T-helper 1 cell treated with Interleukin-12 subunit alpha and Interleukin-12 subunit beta and Interleukin-4 antibody, amounts not matched to agents 30 ng/mL and 1 ng/mL, for 36 hours (primary cell): ENCODE measurements at regions not wholly inside any gene's neighbourhood (a gene's known extent, or its start where the extent isn't known, plus 50 kb on each side); places are given as distances from the start of the nearest gene placed in this dataset.

Source experiments
- intact Hi-C: fragments of 100-400 bp; cut with micrococcal nuclease; formaldehyde crosslinking; loops from one replicate; pipeline ENCODE4 v1.15.1; 2024

GRCh38 chr6:5898102-5898501 is 108.6 kb downstream of the NRN1 start:
- intact Hi-C loops, result no loop called here

DNA sequence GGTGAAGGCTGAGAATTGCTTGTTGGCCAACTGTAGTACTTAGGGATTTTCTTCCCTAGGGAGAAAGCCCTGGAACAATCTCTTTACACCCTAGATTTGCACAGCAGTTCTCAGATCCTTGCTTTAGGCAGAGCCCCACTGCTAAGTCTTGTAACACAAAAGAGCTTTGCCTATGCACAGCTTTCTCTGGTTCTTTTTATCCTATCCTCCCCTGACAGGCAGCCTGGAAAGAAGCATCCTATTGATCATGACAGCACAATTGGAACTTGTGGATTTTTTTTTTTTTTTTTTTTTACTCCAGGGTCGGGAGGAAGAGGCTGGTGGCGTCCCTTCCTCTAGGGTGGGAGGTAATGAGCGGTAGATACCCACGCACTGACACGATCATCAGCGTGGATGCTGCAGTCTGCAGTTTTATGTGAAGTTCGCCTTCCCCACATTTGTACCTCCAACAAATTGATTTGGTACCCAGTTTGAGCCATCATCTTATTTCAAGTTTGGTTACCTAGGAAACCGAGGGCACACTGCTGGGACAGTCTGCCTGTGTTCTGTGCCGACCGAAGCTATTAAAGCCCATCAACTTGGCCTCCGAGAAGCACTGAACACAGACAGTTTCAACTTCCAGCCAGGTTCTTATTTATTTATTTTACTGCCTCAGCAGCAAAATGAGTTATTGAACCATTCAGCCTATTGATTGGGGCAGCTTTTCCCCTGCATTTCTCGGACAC is 110.1 kb downstream of the NRN1 start:
- intact Hi-C loops, result no loop called here

DNA sequence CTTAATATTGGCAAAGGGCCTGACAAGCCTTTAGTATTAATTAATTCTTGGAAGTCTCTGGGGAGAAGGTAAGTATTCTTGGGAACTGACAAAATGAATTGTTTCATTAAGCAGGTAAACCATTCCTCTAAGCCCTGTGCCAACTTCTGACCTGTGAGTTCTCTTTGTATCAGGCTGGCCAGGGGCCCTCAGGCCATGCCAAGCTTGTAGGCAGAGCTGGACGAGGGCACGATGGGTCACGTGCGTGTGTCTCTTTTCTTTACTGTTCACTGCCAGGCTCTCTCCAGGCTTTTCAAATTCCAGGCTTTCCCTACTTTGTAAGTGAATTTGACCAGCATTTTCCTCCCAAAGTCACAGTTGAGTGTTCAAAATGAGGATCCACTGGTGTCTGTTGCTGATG is 112.4 kb downstream of the NRN1 start:
- intact Hi-C loops, result no loop called here

DNA sequence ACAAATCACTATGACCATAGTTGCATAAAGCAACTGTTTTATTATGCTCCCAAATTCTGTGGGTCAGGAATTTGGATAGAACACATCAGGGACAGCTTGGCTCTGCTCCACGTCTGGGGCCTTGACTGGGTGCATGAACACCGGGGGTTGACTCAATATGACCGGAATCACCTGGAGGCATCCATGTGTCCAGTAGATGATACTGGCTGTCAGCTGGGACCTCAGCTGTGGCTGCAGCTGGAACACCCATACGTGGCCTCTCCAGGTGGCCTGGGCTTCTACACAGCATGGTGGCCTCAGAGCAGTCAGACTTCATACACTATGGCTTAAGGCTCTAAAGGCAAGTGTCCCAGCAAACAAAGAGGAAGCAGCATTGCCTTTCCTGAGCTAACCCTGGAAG is 113.4 kb downstream of the NRN1 start:
- intact Hi-C loops, result no loop called here

- intact Hi-C loops, result loop anchor here (1.0 kb wide), 1 partner anchor 421 kb away; no protein-coding TSS in a partner anchor
These were observed 114.1 kb downstream of the NRN1 start for GRCh38 chr6:5892669-5893068.

- intact Hi-C loops, result loop anchor here (10.0 kb wide), 1 partner anchor 704 kb away; no protein-coding TSS in a partner anchor
These were observed 127.9 kb downstream of the NRN1 start for GRCh38 chr6:5878792-5879191.

DNA sequence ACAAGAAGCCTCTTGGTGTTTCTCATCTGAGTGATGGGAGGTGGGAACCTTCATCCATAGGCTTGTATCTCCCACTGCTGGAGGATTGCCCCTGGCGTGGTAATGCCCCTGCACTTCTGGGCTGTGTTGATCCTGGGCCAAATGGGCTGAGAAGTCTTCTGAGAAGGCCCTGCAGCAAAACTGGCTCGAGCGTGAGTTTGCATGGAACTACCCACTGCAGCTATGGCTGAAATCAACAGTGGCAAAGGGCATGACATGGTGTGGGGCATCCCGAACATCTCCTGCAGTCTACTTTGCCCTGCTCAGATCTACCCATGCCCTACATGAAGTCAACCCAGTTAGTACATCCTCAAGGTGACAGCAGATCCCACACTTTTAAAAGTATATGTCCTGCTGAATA is 130.6 kb downstream of the NRN1 start:
- intact Hi-C loops, result loop anchor here (10.0 kb wide), 1 partner anchor 701 kb away; no protein-coding TSS in a partner anchor

- intact Hi-C loops, result loop anchor here (10.0 kb wide), 1 partner anchor 699 kb away; no protein-coding TSS in a partner anchor
These were observed 132.7 kb downstream of the NRN1 start for GRCh38 chr6:5873976-5874375.

- intact Hi-C loops, result loop anchor here (1.0 to 10.0 kb wide), 2 partner anchors 40 to 696 kb away; no protein-coding TSS in a partner anchor
These were observed 135.4 kb downstream of the NRN1 start for GRCh38 chr6:5871296-5871695.

DNA sequence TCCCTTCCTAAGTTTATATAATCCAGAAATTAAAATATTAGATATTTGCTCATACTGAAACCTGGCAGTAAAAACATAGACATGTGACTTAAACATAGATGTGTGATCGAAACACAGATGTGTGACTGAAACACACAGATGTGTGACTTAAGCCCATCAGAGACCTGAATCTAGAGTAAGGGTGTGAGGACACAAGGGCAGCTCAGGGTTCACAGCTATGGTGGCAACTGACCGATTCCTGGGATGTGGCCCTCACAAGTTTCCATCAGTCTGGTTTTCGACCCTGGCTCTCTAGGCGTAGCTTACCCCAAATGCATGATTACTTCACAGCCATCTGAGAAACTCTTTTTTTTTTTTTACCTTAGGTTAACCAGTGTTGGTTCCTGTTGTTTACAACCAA is 137.0 kb downstream of the NRN1 start:
- intact Hi-C loops, result loop anchor here (5.0 to 10.0 kb wide), 3 partner anchors 128 to 695 kb away; no protein-coding TSS in a partner anchor

DNA sequence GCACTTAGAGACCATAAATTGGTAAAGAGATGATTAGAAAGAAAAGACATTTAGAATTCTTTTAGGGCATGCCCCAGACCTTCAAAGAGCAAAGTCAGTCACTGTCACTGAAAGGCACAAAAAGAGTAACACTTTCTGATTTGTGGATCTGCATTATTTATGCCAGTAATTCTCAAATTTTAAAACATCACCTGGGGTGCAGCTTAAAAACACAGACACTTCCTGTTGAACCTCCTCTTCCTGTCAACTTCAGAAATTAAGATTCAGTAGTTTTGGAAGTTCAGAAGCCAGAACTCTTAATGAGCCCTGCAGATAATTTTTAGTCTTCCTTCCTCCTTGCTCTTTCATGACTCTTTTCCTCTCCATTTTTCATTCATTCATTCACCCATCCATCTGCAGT is 137.5 kb downstream of the NRN1 start:
- intact Hi-C loops, result loop anchor here (5.0 kb wide), 2 partner anchors 128 to 352 kb away; no protein-coding TSS in a partner anchor

GRCh38 chr6:5866547-5867051 is 140.1 kb downstream of the NRN1 start:
- intact Hi-C loops, result loop anchor here (1.0 to 5.0 kb wide), 5 partner anchors 15 to 605 kb away; partner anchors contain the start of gene FARS2

- intact Hi-C loops, result loop anchor here (1.0 to 5.0 kb wide), 5 partner anchors 14 to 604 kb away; partner anchors contain the start of gene FARS2
These were observed 141.2 kb downstream of the NRN1 start for GRCh38 chr6:5865506-5866031.

DNA sequence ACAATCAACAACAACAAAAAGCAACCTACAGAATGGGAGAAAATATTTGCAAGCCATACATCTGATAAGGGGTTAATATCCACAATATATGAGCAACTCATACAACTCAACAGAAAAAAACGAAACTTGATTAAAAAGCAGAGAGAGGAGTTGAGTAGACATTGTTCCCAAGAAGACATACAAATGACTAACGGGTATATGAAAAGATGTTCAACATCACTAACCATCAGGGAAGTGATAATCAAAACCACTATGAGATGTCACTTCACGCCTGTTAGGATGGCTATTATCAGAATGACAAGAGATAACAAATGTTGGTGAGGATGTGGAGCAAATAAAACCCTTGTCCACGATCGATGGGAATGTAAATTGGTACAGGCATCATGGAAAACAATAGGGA is 145.9 kb downstream of the NRN1 start:
- intact Hi-C loops, result no loop called here

DNA sequence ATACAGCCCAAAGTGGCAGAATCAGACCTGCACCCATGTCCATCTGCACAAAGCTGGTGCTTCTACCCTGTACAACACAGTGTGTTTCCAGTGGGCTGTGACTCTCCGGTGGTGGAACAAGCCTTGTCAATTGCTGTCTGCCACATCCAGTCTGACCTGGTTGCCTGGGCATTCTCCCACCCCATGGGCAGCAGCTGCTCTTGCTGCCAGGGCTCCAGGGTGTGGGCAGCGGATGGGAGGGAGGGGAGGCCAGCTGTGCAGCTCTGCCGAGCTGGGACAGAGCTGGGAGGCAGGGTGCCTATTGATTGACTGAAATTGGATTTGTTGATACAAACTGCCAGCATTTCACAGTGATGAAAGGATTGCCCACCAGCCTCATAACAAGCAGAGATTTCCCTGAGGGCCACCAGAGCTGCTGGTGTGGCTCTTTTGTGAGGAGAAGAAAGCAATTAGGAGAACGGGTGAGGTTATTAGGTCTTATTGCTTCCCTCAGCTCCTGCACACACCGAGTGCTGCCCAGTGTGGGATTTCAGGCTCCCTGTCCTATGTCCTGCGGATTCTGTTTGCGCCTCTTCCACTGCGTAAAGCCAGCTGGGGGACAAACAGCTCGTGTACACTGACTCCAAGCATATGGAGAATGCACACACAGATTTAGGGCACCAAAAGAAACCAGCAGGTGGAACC is 150.8 kb downstream of the NRN1 start:
- intact Hi-C loops, result no loop called here

- intact Hi-C loops, result loop anchor here (5.0 kb wide), 1 partner anchor 142 kb away; no protein-coding TSS in a partner anchor
These were observed 151.8 kb downstream of the NRN1 start for GRCh38 chr6:5854899-5855298.

DNA sequence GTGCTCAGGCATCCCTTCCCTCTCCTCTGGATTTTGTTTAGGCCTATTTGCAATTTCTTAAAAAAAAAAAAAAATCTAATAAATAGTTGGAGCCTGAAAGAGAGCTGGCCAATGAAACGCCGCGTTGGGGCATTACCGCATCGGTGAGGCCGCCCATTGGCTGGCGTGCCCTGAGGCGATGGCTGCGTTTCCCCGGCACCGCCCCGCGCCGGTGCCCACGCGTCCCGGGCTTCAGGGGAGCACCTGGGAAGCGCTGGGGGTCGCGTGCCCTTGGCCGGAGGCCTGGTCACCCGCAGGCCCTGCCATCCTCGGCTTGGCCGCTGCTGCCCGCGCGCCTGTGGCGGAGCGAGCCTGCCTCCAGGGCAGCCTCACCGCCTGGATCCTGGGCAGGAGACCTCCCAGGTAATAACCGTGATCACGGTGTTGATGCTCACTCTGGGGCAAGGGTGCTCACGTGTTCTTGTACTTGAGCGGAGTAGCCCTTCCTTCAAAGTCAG is 155.4 kb downstream of the NRN1 start:
- intact Hi-C loops, result loop anchor here (1.0 to 5.0 kb wide), 4 partner anchors 15 to 380 kb away; no protein-coding TSS in a partner anchor

- intact Hi-C loops, result loop anchor here (1.0 to 5.0 kb wide), 4 partner anchors 15 to 380 kb away; no protein-coding TSS in a partner anchor
These were observed 155.9 kb downstream of the NRN1 start for GRCh38 chr6:5850848-5851255.

DNA sequence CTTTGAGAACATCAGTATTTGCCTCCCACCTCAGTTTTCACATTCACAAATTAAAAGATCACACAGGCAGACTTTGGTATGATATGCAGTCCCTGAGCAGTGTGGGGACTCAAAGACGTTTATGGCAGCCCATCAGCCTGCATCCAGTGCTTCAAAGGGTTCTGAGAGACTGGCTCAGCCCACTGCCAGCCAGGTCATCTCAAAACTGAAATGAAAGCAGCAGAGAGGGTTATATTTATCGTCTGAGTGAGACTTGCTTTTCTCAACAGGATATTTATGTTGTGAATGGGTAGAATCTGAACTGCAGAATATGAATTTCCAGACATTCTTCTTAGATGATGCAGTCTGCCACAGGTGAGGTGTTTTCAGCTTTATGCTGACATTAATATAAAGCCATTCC is 159.8 kb downstream of the NRN1 start:
- intact Hi-C loops, result no loop called here

DNA sequence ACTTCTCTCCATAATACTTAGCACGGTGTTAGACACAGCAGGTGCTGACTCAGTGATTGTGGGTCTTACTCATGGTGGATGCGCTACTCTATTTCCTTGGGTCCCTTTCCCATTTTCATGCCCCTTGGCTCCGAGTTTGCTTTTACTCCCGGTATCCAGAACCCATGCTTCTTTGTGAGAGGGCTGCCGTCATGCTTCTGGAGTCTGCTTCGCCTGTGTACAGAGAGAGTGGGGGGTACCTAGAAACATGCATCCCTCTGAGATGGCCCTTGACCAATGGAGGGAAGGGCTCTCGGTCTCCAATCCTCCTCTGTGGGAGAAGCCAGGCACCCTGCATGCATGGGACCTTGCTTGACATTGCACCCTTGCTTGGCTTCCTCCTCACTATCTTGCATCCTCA is 160.4 kb downstream of the NRN1 start:
- intact Hi-C loops, result no loop called here

- intact Hi-C loops, result no loop called here
These were observed 163.6 kb downstream of the NRN1 start for GRCh38 chr6:5843078-5843477.
